HEK293T (cell line): ENCODE measurements at regions not wholly inside any gene's neighbourhood (a gene's known extent, or its start where the extent isn't known, plus 50 kb on each side); places are given as distances from the start of the nearest gene placed in this dataset.

ENCODE experiments used
- BHLHE40 ChIP-seq: fragments of 450-650 bp; IDR thresholded peaks from 2 replicates; pipeline ENCODE4 v1.6.1; 2016; ENCODE audit warnings: mild to moderate bottlenecking, moderate library complexity, borderline replicate concordance
- ELF4 ChIP-seq: fragments of 450-650 bp; IDR thresholded peaks from 2 replicates; pipeline ENCODE4 v1.6.1; 2017; ENCODE audit warnings: antibody characterized with exemption
- FOXK2 ChIP-seq: fragments of 450-650 bp; IDR thresholded peaks from 2 replicates; pipeline ENCODE4 v1.6.1; 2016; ENCODE audit warnings: mild to moderate bottlenecking
- FOXM1 ChIP-seq: fragments of 450-650 bp; IDR thresholded peaks from 2 replicates; pipeline ENCODE4 v1.6.1; 2017; ENCODE audit warnings: mild to moderate bottlenecking, borderline replicate concordance
- LEF1 ChIP-seq: fragments of 450-650 bp; IDR thresholded peaks from 2 replicates; pipeline ENCODE4 v1.6.1; 2017; ENCODE audit warnings: mild to moderate bottlenecking, borderline replicate concordance
- NFRKB ChIP-seq: fragments of 450-650 bp; IDR thresholded peaks from 2 replicates; pipeline ENCODE4 v1.6.1; 2016; ENCODE audit warnings: mild to moderate bottlenecking, moderate library complexity
- TF ChIP-seq, protein P1 (sequence below): fragments of 450-650 bp; IDR thresholded peaks from 2 replicates; pipeline ENCODE4 v1.6.1; 2016

DNA sequence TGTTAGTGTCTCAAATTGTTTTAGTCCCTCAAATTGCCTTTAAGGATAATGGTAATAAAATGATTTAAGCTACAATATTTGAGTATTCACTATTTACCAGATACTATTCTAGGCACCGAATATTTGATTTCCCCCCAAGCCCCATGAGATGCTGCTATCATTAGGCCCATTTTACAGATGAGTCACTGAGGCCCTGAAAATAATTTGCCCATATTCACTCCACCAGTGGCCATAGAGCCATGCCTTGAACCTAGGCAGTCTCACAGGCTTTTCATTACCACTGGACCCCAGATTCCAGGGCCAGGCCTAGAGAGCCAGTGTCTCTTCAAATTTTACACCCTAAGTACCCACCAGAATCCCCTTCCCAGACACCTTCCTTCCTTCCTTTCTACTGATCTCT is 133.7 kb downstream of the LINC00237 start:
- TF ChIP-seq ELF4, result no peak
- TF ChIP-seq FOXM1, result no peak
- TF ChIP-seq BHLHE40, result no peak
- no peak for TF ChIP-seq LEF1
- no peak for TF ChIP-seq NFRKB
- TF ChIP-seq, protein P1, sequence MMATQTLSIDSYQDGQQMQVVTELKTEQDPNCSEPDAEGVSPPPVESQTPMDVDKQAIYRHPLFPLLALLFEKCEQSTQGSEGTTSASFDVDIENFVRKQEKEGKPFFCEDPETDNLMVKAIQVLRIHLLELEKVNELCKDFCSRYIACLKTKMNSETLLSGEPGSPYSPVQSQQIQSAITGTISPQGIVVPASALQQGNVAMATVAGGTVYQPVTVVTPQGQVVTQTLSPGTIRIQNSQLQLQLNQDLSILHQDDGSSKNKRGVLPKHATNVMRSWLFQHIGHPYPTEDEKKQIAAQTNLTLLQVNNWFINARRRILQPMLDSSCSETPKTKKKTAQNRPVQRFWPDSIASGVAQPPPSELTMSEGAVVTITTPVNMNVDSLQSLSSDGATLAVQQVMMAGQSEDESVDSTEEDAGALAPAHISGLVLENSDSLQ, result no peak
- no peak for TF ChIP-seq FOXK2
